BJ (cell line): ENCODE measurements at regions not wholly inside any gene's neighbourhood (a gene's known extent, or its start where the extent isn't known, plus 50 kb on each side); places are given as distances from the start of the nearest gene placed in this dataset.

Source experiments
- CTCF ChIA-PET: fragments of 350-600 bp; formaldehyde crosslinking; extraction: SDS; loops from one replicate; lab custom pipeline; 2021; ENCODE audit warnings: antibody characterized with exemption, inconsistent platforms; lab: Yijun Ruan, JAX
- POLR2A ChIA-PET: fragments of 300-600 bp; sonication (Branson Sonifier 250); formaldehyde crosslinking; extraction: SDS; loops from one replicate; lab custom pipeline; 2021; ENCODE audit warnings: antibody characterized with exemption; lab: Charles Lee
- DNase-seq: peaks from one replicate; pipeline ENCODE4 v3.0.0-alpha.2; 2011; ENCODE audit warnings: low read depth
- H3K27me3 ChIP-seq: 2 replicates; pipeline ENCODE4 v1.6.0; 2011; ENCODE audit warnings: low read length; ENCODE audit not compliant: control insufficient read depth, insufficient read depth
- H3K36me3 ChIP-seq: 2 replicates; pipeline ENCODE4 v1.5.1; 2011; ENCODE audit warnings: low read length; ENCODE audit not compliant: control insufficient read depth, insufficient read depth
- H3K4me3 ChIP-seq: 2 replicates; pipeline ENCODE4 v1.5.1; 2011; ENCODE audit warnings: low read depth, mild to moderate bottlenecking, control low read depth, low read length
- TF ChIP-seq, protein P1 (sequence below): IDR thresholded peaks from 2 replicates; pipeline ENCODE4 v1.5.1; 2011; ENCODE audit warnings: low read depth, mild to moderate bottlenecking, control low read depth, inconsistent platforms, low read length, moderate library complexity; ENCODE audit not compliant: insufficient read depth

DNA sequence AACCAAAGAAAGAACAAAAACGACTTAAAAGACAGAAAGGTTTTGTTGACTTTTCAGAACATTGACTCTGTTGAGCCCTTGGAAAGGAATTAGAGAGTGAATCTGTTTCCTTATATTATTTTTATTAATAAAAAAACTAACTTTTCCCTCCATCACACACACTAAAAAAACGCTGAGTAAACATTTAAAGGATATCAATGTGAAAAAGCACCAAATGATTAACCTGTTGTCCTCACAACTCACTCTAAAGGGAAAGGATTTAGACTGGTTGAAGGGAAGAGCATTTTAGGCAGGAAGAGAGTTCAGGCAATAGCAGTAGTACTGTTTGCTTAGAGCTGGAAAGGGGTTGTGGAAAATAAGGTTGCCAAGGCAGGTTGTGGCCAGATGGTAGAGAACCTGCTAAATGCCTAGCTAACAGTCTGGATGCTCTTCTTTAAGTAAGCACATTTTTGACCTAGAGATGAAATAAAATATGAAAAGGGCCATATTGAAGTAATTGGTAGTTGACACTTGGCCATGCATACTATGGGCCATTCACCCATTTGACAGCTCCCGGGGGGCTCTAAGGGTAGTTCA lies 98.0 kb upstream of the NDP start:
- ChIA-PET CTCF (interaction anchor here (0.6 kb wide), 1 partner anchor 87 kb away, joined by 3 read pairs; no protein-coding TSS in a partner anchor), POLR2A (no interaction called here)
- no peaks in the 10 kb centered on the region for H3K27me3 ChIP-seq
- TF ChIP-seq, protein P1, sequence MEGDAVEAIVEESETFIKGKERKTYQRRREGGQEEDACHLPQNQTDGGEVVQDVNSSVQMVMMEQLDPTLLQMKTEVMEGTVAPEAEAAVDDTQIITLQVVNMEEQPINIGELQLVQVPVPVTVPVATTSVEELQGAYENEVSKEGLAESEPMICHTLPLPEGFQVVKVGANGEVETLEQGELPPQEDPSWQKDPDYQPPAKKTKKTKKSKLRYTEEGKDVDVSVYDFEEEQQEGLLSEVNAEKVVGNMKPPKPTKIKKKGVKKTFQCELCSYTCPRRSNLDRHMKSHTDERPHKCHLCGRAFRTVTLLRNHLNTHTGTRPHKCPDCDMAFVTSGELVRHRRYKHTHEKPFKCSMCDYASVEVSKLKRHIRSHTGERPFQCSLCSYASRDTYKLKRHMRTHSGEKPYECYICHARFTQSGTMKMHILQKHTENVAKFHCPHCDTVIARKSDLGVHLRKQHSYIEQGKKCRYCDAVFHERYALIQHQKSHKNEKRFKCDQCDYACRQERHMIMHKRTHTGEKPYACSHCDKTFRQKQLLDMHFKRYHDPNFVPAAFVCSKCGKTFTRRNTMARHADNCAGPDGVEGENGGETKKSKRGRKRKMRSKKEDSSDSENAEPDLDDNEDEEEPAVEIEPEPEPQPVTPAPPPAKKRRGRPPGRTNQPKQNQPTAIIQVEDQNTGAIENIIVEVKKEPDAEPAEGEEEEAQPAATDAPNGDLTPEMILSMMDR: no peak
- H3K36me3 ChIP-seq: no peaks in the 10 kb centered on the region
- DNase-seq: no peak
- H3K4me3 ChIP-seq: no peak overlapping the region

DNA sequence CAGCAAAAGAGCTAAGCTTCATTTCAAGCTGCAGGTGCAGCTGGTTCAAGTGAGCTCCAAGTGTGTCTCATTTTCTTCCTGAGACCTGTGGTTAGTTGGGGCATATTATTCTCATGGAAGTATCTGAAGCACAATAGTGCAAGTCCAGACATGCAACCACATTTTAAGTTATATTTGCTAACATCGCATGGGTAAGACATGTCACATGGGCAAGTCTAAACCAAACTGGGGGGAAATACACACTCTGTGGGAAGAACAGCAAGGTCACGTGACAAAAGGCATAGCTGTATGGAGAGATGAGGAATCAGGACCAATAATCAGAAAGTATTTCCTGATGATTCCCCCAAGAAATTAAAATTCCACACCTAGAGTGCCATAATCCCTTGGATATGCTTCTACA lies 94.9 kb upstream of the NDP start:
- POLR2A ChIA-PET: no interaction called here
- DNase-seq: no peak
- CTCF ChIA-PET: no interaction called here

DNA sequence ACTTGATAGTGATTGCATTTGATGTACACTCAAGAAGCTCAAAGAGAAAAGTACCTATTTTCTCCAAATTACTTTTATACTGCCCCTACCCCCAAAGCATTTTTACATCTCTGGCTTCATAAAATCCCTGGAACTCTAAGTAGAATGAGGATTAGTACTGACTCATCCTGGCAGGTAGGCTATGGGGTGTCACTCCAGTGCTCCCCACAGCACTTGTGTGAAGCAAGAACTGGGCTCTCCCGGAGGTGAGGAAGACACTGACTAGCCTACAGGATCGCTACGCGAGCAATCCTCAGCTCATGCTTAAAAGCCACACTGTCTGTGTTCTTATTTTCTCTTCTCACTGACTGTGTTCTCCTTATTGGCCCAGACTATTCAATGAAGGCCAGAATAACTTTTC lies 90.4 kb upstream of the NDP start:
- H3K36me3 ChIP-seq: no peaks in the 10 kb centered on the region
- TF ChIP-seq, protein P1: no peak
- ChIA-PET POLR2A (no interaction called here), CTCF (no interaction called here)
- H3K27me3 ChIP-seq: no peaks in the 10 kb centered on the region
- no peak overlapping the region for H3K4me3 ChIP-seq
- DNase-seq: no peak

More for the DNA sequence above, 94.9 kb upstream of the NDP start:
- TF ChIP-seq, protein P1: no peak
- Histone ChIP-seq H3K4me3 (no peak overlapping the region), H3K36me3 (no peaks in the 10 kb centered on the region), H3K27me3 (no peaks in the 10 kb centered on the region)

DNA sequence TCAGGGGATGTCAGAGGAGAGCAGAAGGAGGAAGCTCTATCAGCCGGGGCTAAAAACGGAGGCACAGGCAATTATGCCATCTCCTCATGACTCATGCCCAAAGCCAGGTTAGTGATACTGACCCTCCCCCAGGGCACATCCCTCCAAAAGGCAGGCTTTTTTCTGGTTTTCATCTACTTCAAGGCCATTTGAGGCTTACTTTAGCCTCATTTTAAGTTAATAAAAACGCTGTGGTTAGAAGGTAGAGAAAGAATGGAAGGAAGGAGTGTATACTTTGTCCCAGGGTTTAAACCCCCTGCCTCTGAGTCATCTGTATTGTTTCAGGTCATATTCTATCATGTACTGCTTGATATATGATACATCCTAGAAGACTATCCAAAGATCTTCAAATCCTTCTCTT lies 89.7 kb upstream of the NDP start:
- ChIA-PET POLR2A (no interaction called here), CTCF (no interaction called here)
- TF ChIP-seq, protein P1: no peak

DNA sequence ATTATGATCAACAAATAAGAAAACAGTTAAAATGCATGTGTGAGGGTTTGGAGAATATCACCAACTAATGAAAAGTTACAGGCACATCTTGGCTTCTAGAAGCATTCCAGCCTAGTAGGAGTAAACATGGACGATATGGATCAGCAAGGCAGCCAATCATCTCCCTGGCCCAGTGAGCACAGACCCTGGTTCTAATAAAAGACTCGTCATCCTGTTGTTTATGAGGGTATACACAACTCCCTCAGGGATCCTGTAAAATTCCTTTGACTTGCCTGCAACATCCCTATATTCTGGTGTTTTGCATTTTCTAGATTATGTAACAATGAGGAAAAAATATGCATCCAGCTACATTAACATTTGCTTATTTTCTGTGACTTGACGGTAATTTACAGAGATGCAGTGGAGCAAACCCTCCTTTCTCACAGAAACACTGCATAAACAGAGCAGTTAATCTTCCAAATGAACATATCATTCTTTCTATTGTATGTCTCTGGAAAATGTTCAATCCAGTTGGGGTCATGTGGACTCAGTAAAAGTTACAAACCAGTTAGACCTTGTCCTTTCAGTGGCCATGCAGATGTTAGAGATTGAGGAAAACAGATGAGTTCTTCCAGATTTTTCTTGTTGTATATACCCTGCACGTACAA lies 88.9 kb upstream of the NDP start:
- no peak for DNase-seq
- TF ChIP-seq, protein P1: no peak
- Histone ChIP-seq H3K36me3 (no peaks in the 10 kb centered on the region), H3K4me3 (no peak overlapping the region), H3K27me3 (no peaks in the 10 kb centered on the region)
- POLR2A ChIA-PET: no interaction called here
- CTCF ChIA-PET: no interaction called here

More for the DNA sequence above, 89.7 kb upstream of the NDP start:
- no peak for DNase-seq
- Histone ChIP-seq H3K27me3 (no peaks in the 10 kb centered on the region), H3K36me3 (no peaks in the 10 kb centered on the region), H3K4me3 (no peak overlapping the region)
